ENCODE measurements at regions not wholly inside any gene's neighbourhood (a gene's known extent, or its start where the extent isn't known, plus 50 kb on each side); places are given as distances from the start of the nearest gene placed in this dataset.
A peak's percentile ranks its signal among the peaks of the same experiment; 100 is the strongest.

- TF ChIP-seq SMARCE1 (IDR thresholded peaks at IDR 0.05) (peak; percentile 63), ARID3A (IDR thresholded peaks at IDR 0.05; ENCODE audit: borderline replicate concordance, low read depth, low read length) (peak; percentile 52; the same call in 1 of the 2 replicates), ZNF431 (CRISPR knock-in tag; IDR thresholded peaks at IDR 0.05) (no peak), NFATC3 (IDR thresholded peaks at IDR 0.05) (0 out of 2 replicates have a peak, but pooled peaks have one; percentile 30), ZBTB5 (IDR thresholded peaks at IDR 0.05) (no peak), C11orf30 (IDR thresholded peaks at IDR 0.05; ENCODE audit: low read depth) (peak; percentile 42; the same call in 1 of the 2 replicates), HDAC2 (IDR thresholded peaks at IDR 0.05) (no peak), ARID1B (IDR thresholded peaks at IDR 0.05) (peak; percentile 55; the same call in 1 of the 2 replicates), SMARCA4 (IDR thresholded peaks at IDR 0.05) (peak; percentile 67), JUN (IDR thresholded peaks at IDR 0.05; ENCODE audit: borderline replicate concordance, low read depth, low read length) (0 out of 2 replicates have a peak, but pooled peaks have one; percentile 43), JUN (CRISPR knock-in tag; IDR thresholded peaks at IDR 0.05; ENCODE audit: borderline replicate concordance) (no peak), TEAD4 (IDR thresholded peaks at IDR 0.05; ENCODE audit: low read length) (peak; percentile 32), TEAD4 (CRISPR knock-in tag; IDR thresholded peaks at IDR 0.05; ENCODE audit: borderline replicate concordance) (no peak), DPF2 (IDR thresholded peaks at IDR 0.05) (peak; percentile 51), FOSL1 (tag; conservative IDR thresholded peaks at IDR 0.05) (peak; percentile 86), NFE2 (IDR thresholded peaks at IDR 0.05; ENCODE audit: low read depth) (peak; percentile 27; the same call in 1 of the 2 replicates)
- TF ChIP-seq, protein P1, sequence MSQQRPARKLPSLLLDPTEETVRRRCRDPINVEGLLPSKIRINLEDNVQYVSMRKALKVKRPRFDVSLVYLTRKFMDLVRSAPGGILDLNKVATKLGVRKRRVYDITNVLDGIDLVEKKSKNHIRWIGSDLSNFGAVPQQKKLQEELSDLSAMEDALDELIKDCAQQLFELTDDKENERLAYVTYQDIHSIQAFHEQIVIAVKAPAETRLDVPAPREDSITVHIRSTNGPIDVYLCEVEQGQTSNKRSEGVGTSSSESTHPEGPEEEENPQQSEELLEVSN (IDR thresholded peaks at IDR 0.05; ENCODE audit: borderline replicate concordance in 1 of 2, extremely low read depth in 1 of 2, insufficient read depth in 1 of 2, insufficient read length in 1 of 2, low read depth in 1 of 2, low read length in 1 of 2, poor library complexity in 1 of 2, severe bottlenecking in 1 of 2), result no peak
Measured at GRCh38 chr15:35168464-35168863, 83.4 kb upstream of the NANOGP8 start (continued).
